SK-N-SH treated with all-trans-retinoic acid at 6 μM for 48 hours (cell line): ENCODE measurements at regions not wholly inside any gene's neighbourhood (a gene's known extent, or its start where the extent isn't known, plus 50 kb on each side); places are given as distances from the start of the nearest gene placed in this dataset.

Source experiments
- ATAC-seq: fragments of 200-7000 bp; cut with Tn5 transposase; 3 replicates; pipeline ENCODE4 v1.9.1; 2020; ENCODE audit warnings: mild to moderate bottlenecking, moderate library complexity
- BACH2 ChIP-seq: fragments of 250-450 bp; sonication (Bioruptor Pico); IDR thresholded peaks from 2 replicates; pipeline ENCODE4 v1.9.0; 2021; ENCODE audit warnings: mild to moderate bottlenecking, borderline replicate concordance
- CSDC2 ChIP-seq: fragments of 250-450 bp; sonication (Bioruptor Pico); IDR thresholded peaks from 2 replicates; pipeline ENCODE4 v1.5.0; 2020; ENCODE audit warnings: mild to moderate bottlenecking, moderate library complexity
- CSRNP3 ChIP-seq: fragments of 250-450 bp; sonication (Bioruptor Pico); IDR thresholded peaks from 2 replicates; pipeline ENCODE4 v1.5.1; 2021; ENCODE audit warnings: mild to moderate bottlenecking, moderate library complexity
- ESRRG ChIP-seq: fragments of 250-450 bp; sonication (Bioruptor Pico); IDR thresholded peaks from 2 replicates; pipeline ENCODE4 v1.6.1; 2021; ENCODE audit warnings: mild to moderate bottlenecking
- GLIS3 ChIP-seq: fragments of 250-450 bp; sonication (Bioruptor Pico); IDR thresholded peaks from 2 replicates; pipeline ENCODE4 v1.5.0; 2020; ENCODE audit warnings: mild to moderate bottlenecking, moderate library complexity
- ISL1 ChIP-seq: fragments of 250-450 bp; sonication (Bioruptor Pico); IDR thresholded peaks from 2 replicates; pipeline ENCODE4 v2.1.2; 2022; ENCODE audit warnings: mild to moderate bottlenecking, moderate library complexity
- OSR1 ChIP-seq: fragments of 250-450 bp; sonication (Bioruptor Pico); IDR thresholded peaks from 2 replicates; pipeline ENCODE4 v1.8.0; 2022; ENCODE audit warnings: moderate library complexity, mild to moderate bottlenecking, inconsistent platforms
- PATZ1 ChIP-seq: fragments of 250-450 bp; sonication (Bioruptor Pico); IDR thresholded peaks from 2 replicates; pipeline ENCODE4 v1.8.0; 2020; ENCODE audit warnings: mild to moderate bottlenecking, moderate library complexity, borderline replicate concordance
- POU6F1 ChIP-seq: fragments of 250-450 bp; sonication (Bioruptor Pico); IDR thresholded peaks from 2 replicates; pipeline ENCODE4 v1.8.0; 2021; ENCODE audit warnings: low read depth, mild to moderate bottlenecking, moderate library complexity, borderline replicate concordance
- PPARA ChIP-seq: fragments of 250-450 bp; sonication (Bioruptor Pico); IDR thresholded peaks from 2 replicates; pipeline ENCODE4 v1.5.0; 2020; ENCODE audit warnings: mild to moderate bottlenecking, borderline replicate concordance
- RARB ChIP-seq: fragments of 250-450 bp; sonication (Bioruptor Pico); IDR thresholded peaks from 2 replicates; pipeline ENCODE4 v1.8.0; 2021; ENCODE audit warnings: mild to moderate bottlenecking, moderate library complexity
- SNAI2 ChIP-seq: fragments of 250-450 bp; sonication (Bioruptor Pico); IDR thresholded peaks from 2 replicates; pipeline ENCODE4 v1.5.0; 2020; ENCODE audit warnings: mild to moderate bottlenecking, moderate library complexity
- TCF4 ChIP-seq: fragments of 250-450 bp; sonication (Bioruptor Pico); IDR thresholded peaks from 2 replicates; pipeline ENCODE4 v1.8.0; 2021; ENCODE audit warnings: mild to moderate bottlenecking, moderate library complexity, borderline replicate concordance
- TOX ChIP-seq: fragments of 250-450 bp; sonication (Bioruptor Pico); IDR thresholded peaks from 2 replicates; pipeline ENCODE4 v1.8.0; 2021; ENCODE audit warnings: mild to moderate bottlenecking, moderate library complexity, borderline replicate concordance
- TSHZ2 ChIP-seq: fragments of 250-450 bp; sonication (Bioruptor Pico); IDR thresholded peaks from 2 replicates; pipeline ENCODE4 v1.5.0; 2020; ENCODE audit warnings: mild to moderate bottlenecking, moderate library complexity
- ZC3H10 ChIP-seq: fragments of 250-450 bp; sonication (Bioruptor Pico); IDR thresholded peaks from 2 replicates; pipeline ENCODE4 v1.5.1; 2021; ENCODE audit warnings: mild to moderate bottlenecking, moderate library complexity
- ZFP3 ChIP-seq: fragments of 250-450 bp; sonication (Bioruptor Pico); IDR thresholded peaks from 2 replicates; pipeline ENCODE4 v1.5.0; 2020; ENCODE audit warnings: mild to moderate bottlenecking, moderate library complexity
- ZFP30 ChIP-seq: fragments of 450-650 bp; formaldehyde crosslinking; IDR thresholded peaks from 2 replicates; pipeline ENCODE4 v1.5.0; 2022; ENCODE audit warnings: mild to moderate bottlenecking, moderate library complexity
- ZNF565 ChIP-seq: fragments of 450-650 bp; formaldehyde crosslinking; conservative IDR thresholded peaks from 2 replicates; pipeline ENCODE4 v1.5.0; 2020; ENCODE audit warnings: low read depth, mild to moderate bottlenecking, moderate library complexity
- ZNF70 ChIP-seq: fragments of 450-650 bp; formaldehyde crosslinking; IDR thresholded peaks from 2 replicates; pipeline ENCODE4 v1.5.0; 2020; ENCODE audit warnings: mild to moderate bottlenecking, moderate library complexity
- ZNF8 ChIP-seq: fragments of 450-650 bp; formaldehyde crosslinking; IDR thresholded peaks from 2 replicates; pipeline ENCODE4 v1.5.0; 2020; ENCODE audit warnings: mild to moderate bottlenecking, moderate library complexity

- ATAC-seq: no peak
- TF ChIP-seq OSR1 (CRISPR knock-in tag) (no peak), CSRNP3 (CRISPR knock-in tag) (no peak), PPARA (no peak)
These were observed 774.6 kb upstream of the FAM98A start for GRCh38 chr2:34373586-34374233.

- no peak for TF ChIP-seq ISL1 (CRISPR knock-in tag)
- TF ChIP-seq ZFP3: no peak
- no peak for TF ChIP-seq TCF4 (CRISPR knock-in tag)
- TF ChIP-seq SNAI2 (CRISPR knock-in tag): no peak
- no peak for TF ChIP-seq ZNF70 (CRISPR knock-in tag)
- no peak for TF ChIP-seq ZFP30 (CRISPR knock-in tag)
- no peak for TF ChIP-seq RARB (CRISPR knock-in tag)
- TF ChIP-seq GLIS3: no peak
- ATAC-seq: no peak
These were observed 773.9 kb upstream of the FAM98A start for GRCh38 chr2:34372967-34373366.

- ATAC-seq: no peak
- TF ChIP-seq PATZ1 (CRISPR knock-in tag) (no peak), ZFP3 (no peak), CSDC2 (CRISPR knock-in tag) (no peak), OSR1 (CRISPR knock-in tag) (no peak), ZC3H10 (CRISPR knock-in tag) (no peak), RARB (CRISPR knock-in tag) (no peak), ZNF70 (CRISPR knock-in tag) (no peak), BACH2 (CRISPR knock-in tag) (no peak), ZFP30 (CRISPR knock-in tag) (no peak), TOX (CRISPR knock-in tag) (no peak)
These were observed 772.6 kb upstream of the FAM98A start for GRCh38 chr2:34371711-34372110.

GRCh38 chr2:34368304-34368703, 769.2 kb upstream of the FAM98A start:
- TF ChIP-seq CSRNP3 (CRISPR knock-in tag) (no peak), ZNF565 (CRISPR knock-in tag) (no peak), ESRRG (CRISPR knock-in tag) (no peak), OSR1 (CRISPR knock-in tag) (no peak), ZFP30 (CRISPR knock-in tag) (no peak), RARB (CRISPR knock-in tag) (no peak), GLIS3 (no peak), ISL1 (CRISPR knock-in tag) (no peak), TSHZ2 (CRISPR knock-in tag) (no peak), ZNF8 (no peak), ZNF70 (CRISPR knock-in tag) (no peak), BACH2 (CRISPR knock-in tag) (no peak), CSDC2 (CRISPR knock-in tag) (no peak), POU6F1 (CRISPR knock-in tag) (no peak), TCF4 (CRISPR knock-in tag) (no peak)
- ATAC-seq: no peak
